ENCODE measurements at regions not wholly inside any gene's neighbourhood (a gene's known extent, or its start where the extent isn't known, plus 50 kb on each side); places are given as distances from the start of the nearest gene placed in this dataset.

GRCh38 chr10:8321990-8322389, 267.5 kb downstream of the GATA3 start:
- H3K27me3 ChIP-seq (ENCODE audit: control insufficient read depth in 4 of 4, insufficient read depth in 4 of 4, low read length in 3 of 4) = peaks cover 0 to 12% (median 5%) of the 10 kb centered on the region in 4 donors
- no peak overlapping the region for H3K9ac ChIP-seq (ENCODE audit: low read depth in 1 of 2, low read length in 2 of 2)
- TF ChIP-seq ZBTB33 (IDR thresholded peaks at IDR 0.05) = no peak
- no peak for TF ChIP-seq SP1 (IDR thresholded peaks at IDR 0.05)
- TF ChIP-seq HNF4G (IDR thresholded peaks at IDR 0.05) = no peak
- TF ChIP-seq TAF1 (conservative IDR thresholded peaks at IDR 0.05) = no peak
- no peak for TF ChIP-seq GABPA (IDR thresholded peaks at IDR 0.05 in 1 of 2, conservative IDR thresholded peaks at IDR 0.05 in 1 of 2)
- TF ChIP-seq EGR1 (IDR thresholded peaks at IDR 0.05; ENCODE audit: low read depth in 2 of 2) = no peak
- no peak overlapping the region for H3K27ac ChIP-seq (ENCODE audit: low read depth in 1 of 2, low read length in 2 of 2)
- no peak overlapping the region for H3K4me3 ChIP-seq (ENCODE audit: low read depth in 1 of 3, low read length in 3 of 3)
- 70% methylated on average over 2 of the region's 2 CpGs for WGBS
- DNase-seq (ENCODE audit: low spot score) = no peak
- H3K9me3 ChIP-seq (ENCODE audit: control insufficient read depth in 4 of 4, low read length in 3 of 4) = no peaks in the 10 kb centered on the region
- H3K4me1 ChIP-seq (ENCODE audit: control insufficient read depth in 4 of 4, insufficient read depth in 4 of 4, low read length in 3 of 4) = no peaks in the 10 kb centered on the region
- H3K36me3 ChIP-seq (ENCODE audit: control insufficient read depth in 4 of 4, insufficient read depth in 3 of 4, low read depth in 1 of 4, low read length in 3 of 4) = no peaks in the 10 kb centered on the region

- TF ChIP-seq HNF4G (IDR thresholded peaks at IDR 0.05) (no peak), RAD21 (IDR thresholded peaks at IDR 0.05) (no peak), REST (IDR thresholded peaks at IDR 0.05) (no peak), RXRA (IDR thresholded peaks at IDR 0.05) (no peak), HNF4A (conservative IDR thresholded peaks at IDR 0.05) (no peak), SP1 (IDR thresholded peaks at IDR 0.05) (no peak)
- Histone ChIP-seq H3K9ac (ENCODE audit: low read depth in 1 of 2, low read length in 2 of 2) (no peak overlapping the region), H3K27me3 (ENCODE audit: control insufficient read depth in 4 of 4, insufficient read depth in 4 of 4, low read length in 3 of 4) (peaks cover 0 to 12% (median 5%) of the 10 kb centered on the region in 4 donors), H3K27ac (ENCODE audit: low read depth in 1 of 2, low read length in 2 of 2) (no peak overlapping the region), H3K4me1 (ENCODE audit: control insufficient read depth in 4 of 4, insufficient read depth in 4 of 4, low read length in 3 of 4) (no peaks in the 10 kb centered on the region), H3K9me3 (ENCODE audit: control insufficient read depth in 4 of 4, low read length in 3 of 4) (no peaks in the 10 kb centered on the region), H3K4me3 (ENCODE audit: low read depth in 1 of 3, low read length in 3 of 3) (no peak overlapping the region), H3K36me3 (ENCODE audit: control insufficient read depth in 4 of 4, insufficient read depth in 3 of 4, low read depth in 1 of 4, low read length in 3 of 4) (no peaks in the 10 kb centered on the region)
- DNase-seq (ENCODE audit: low spot score) = no peak
- 31% methylated on average over 3 of the region's 3 CpGs for WGBS
Observed at GRCh38 chr10:8323428-8324054, 269.1 kb downstream of the GATA3 start.
